Heart left ventricle (tissue), 13 donors: ENCODE measurements at regions not wholly inside any gene's neighbourhood (a gene's known extent, or its start where the extent isn't known, plus 50 kb on each side); places are given as distances from the start of the nearest gene placed in this dataset.

Source experiments
- POLR2A ChIP-seq, 2 donors: fragments of 450-650 bp; IDR thresholded peaks; one replicate each; pipeline ENCODE4 v1.6.1; 2017; ENCODE audit warnings: antibody characterized with exemption in 2 of 2, mild to moderate bottlenecking in 2 of 2, moderate library complexity in 2 of 2
- TF ChIP-seq, protein P1 (sequence below), 12 donors: fragments of 200-600 bp; sonication (generic) in 4 of 12; IDR thresholded peaks; one replicate each; pipeline versions ENCODE4 v1.5.0 to v1.8.0; 2018 to 2022; ENCODE audit warnings: antibody characterized with exemption in 12 of 12, mild to moderate bottlenecking in 5 of 12
- donor health status: ischemic (EF 13 %, LVEDD 7.1; RV severe dilation, severe dysfunction).
- donor health status: DM: no; HTN: yes; CAD: no.
- donor health status: DM: no; HTN: no; CAD: no.
- donor health status: ischemic (EF 25% LVEDD 6.9; RV normal size, moderate dysfunction).
- donor health status: ischemic (EF 25% LVEDD 5.7; RV mildly dilated, moderate dysfunction).
- donor health status: ischemic (EF 35%, LVEDD 5.7; RV mildly dilated, moderate dysfunction).
- donor health status: nonischemic (EF 11% LVEDD 7.7; RV severe dilation, severe dysfunction).
- donor health status: DM: yes; HTN: yes; CAD: no.
- donor health status: PGD.
- donor health status: ischemic (EF 29% LVEDD 5.4; RV normal size, mild dysfunction).
- donor health status: nonischemic (EF 23%, LVEDD 6.1; RV moderate dilation, normal function).

GRCh38 chr7:96486681-96487080 is 164.8 kb upstream of the SLC25A13 start:
- TF ChIP-seq POLR2A (IDR thresholded peaks at IDR 0.05): no peak
- TF ChIP-seq, protein P1, sequence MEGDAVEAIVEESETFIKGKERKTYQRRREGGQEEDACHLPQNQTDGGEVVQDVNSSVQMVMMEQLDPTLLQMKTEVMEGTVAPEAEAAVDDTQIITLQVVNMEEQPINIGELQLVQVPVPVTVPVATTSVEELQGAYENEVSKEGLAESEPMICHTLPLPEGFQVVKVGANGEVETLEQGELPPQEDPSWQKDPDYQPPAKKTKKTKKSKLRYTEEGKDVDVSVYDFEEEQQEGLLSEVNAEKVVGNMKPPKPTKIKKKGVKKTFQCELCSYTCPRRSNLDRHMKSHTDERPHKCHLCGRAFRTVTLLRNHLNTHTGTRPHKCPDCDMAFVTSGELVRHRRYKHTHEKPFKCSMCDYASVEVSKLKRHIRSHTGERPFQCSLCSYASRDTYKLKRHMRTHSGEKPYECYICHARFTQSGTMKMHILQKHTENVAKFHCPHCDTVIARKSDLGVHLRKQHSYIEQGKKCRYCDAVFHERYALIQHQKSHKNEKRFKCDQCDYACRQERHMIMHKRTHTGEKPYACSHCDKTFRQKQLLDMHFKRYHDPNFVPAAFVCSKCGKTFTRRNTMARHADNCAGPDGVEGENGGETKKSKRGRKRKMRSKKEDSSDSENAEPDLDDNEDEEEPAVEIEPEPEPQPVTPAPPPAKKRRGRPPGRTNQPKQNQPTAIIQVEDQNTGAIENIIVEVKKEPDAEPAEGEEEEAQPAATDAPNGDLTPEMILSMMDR (IDR thresholded peaks at IDR 0.05): no peak
